CD14-positive monocyte (primary cell): ENCODE measurements at regions not wholly inside any gene's neighbourhood (a gene's known extent, or its start where the extent isn't known, plus 50 kb on each side); places are given as distances from the start of the nearest gene placed in this dataset.

Experiments used
- DNase-seq, 3 donors: peaks; one replicate each; pipeline ENCODE4 v3.0.0-alpha.2; 2011 to 2022
- H2AFZ ChIP-seq: 2 replicates; pipeline ENCODE4 v1.6.0; 2012; ENCODE audit warnings: mild to moderate bottlenecking, low read depth, low read length, inconsistent platforms; ENCODE audit not compliant: insufficient read depth, poor library complexity, severe bottlenecking
- H3K27ac ChIP-seq, 2 donors: 1 replicate in 1 of 2; 2 replicates in 1 of 2; pipeline ENCODE4 v1.5.1; 2012 to 2013; ENCODE audit warnings: low read length in 2 of 2, control low read depth in 1 of 2, inconsistent platforms in 1 of 2, low read depth in 1 of 2, mild to moderate bottlenecking in 1 of 2
- H3K27me3 ChIP-seq, 2 donors: one replicate each; pipeline versions ENCODE4 v1.6.0 to v1.6.1; 2011 to 2013; ENCODE audit warnings: low read length in 2 of 2; ENCODE audit not compliant: control insufficient read depth in 2 of 2, insufficient read depth in 2 of 2
- H3K36me3 ChIP-seq, 2 donors: replicated peaks in 1 of 2; 1 replicate in 1 of 2; 2 replicates in 1 of 2; pipeline versions ENCODE4 v1.5.1 to v1.6.1; 2012 to 2013; ENCODE audit warnings: low read length in 2 of 2, control low read depth in 1 of 2, inconsistent platforms in 1 of 2, mild to moderate bottlenecking in 1 of 2; ENCODE audit not compliant: insufficient read depth in 2 of 2, control insufficient read depth in 1 of 2
- H3K4me1 ChIP-seq, 2 donors: 1 replicate in 1 of 2; 2 replicates in 1 of 2; pipeline versions ENCODE4 v1.5.1 to v1.6.1; 2012 to 2013; ENCODE audit warnings: low read length in 2 of 2, control low read depth in 1 of 2, inconsistent platforms in 1 of 2, mild to moderate bottlenecking in 1 of 2, moderate library complexity in 1 of 2; ENCODE audit not compliant: insufficient read depth in 2 of 2, control insufficient read depth in 1 of 2
- H3K4me2 ChIP-seq: replicated peaks from 2 replicates; pipeline ENCODE3; 2012; ENCODE audit warnings: low read length, moderate library complexity, mild to moderate bottlenecking; ENCODE audit not compliant: poor library complexity, severe bottlenecking; ENCODE audit errors: extremely low read depth
- H3K4me3 ChIP-seq, 3 experiments: fragments of 200-600 bp in 1 of 3; sonication (generic) in 1 of 3; replicated peaks in 1 of 3; 1 replicate in 2 of 3; 2 replicates in 1 of 3; pipeline ENCODE4 v1.5.1; 2011 to 2013; ENCODE audit warnings: low read length in 3 of 3, mild to moderate bottlenecking in 3 of 3, control low read depth in 2 of 3, low read depth in 2 of 3, inconsistent platforms in 1 of 3, moderate library complexity in 1 of 3
- H3K79me2 ChIP-seq: 2 replicates; pipeline ENCODE4 v1.6.0; 2012; ENCODE audit warnings: mild to moderate bottlenecking, control low read depth, inconsistent platforms, low read length, moderate library complexity; ENCODE audit not compliant: insufficient read depth
- H3K9ac ChIP-seq: 2 replicates; pipeline ENCODE4 v1.6.0; 2017; ENCODE audit warnings: low read length, mild to moderate bottlenecking; ENCODE audit not compliant: insufficient read depth, poor library complexity, severe bottlenecking
- H3K9me3 ChIP-seq, 2 donors: replicated peaks in 1 of 2; 1 replicate in 1 of 2; 2 replicates in 1 of 2; pipeline versions ENCODE4 v1.5.1 to v1.6.1; 2012 to 2013; ENCODE audit warnings: low read length in 2 of 2, control low read depth in 1 of 2; ENCODE audit not compliant: control insufficient read depth in 1 of 2, insufficient read depth in 1 of 2
- H4K20me1 ChIP-seq: 2 replicates; pipeline ENCODE4 v1.6.0; 2012; ENCODE audit warnings: mild to moderate bottlenecking, low read length, control low read depth, moderate library complexity; ENCODE audit not compliant: insufficient read depth
- H3K27ac Mint-ChIP-seq, 7 donors: one replicate each; pipeline ENCODE4 v1.8.0; 2020; ENCODE audit warnings: mild to moderate bottlenecking in 7 of 7, mixed read lengths in 7 of 7, moderate library complexity in 6 of 7, inconsistent platforms in 2 of 7
- H3K27me3 Mint-ChIP-seq, 3 donors: one replicate each; pipeline ENCODE4 v1.8.0; 2021 to 2022; ENCODE audit warnings: low read depth in 3 of 3, mild to moderate bottlenecking in 3 of 3, mixed read lengths in 3 of 3, moderate library complexity in 3 of 3, inconsistent platforms in 1 of 3
- H3K36me3 Mint-ChIP-seq, 2 donors: one replicate each; pipeline ENCODE4 v1.8.0; 2020; ENCODE audit warnings: mixed read lengths in 2 of 2, inconsistent platforms in 1 of 2, mild to moderate bottlenecking in 1 of 2
- H3K4me1 Mint-ChIP-seq: one replicate; pipeline ENCODE4 v1.8.0; 2020; ENCODE audit warnings: mild to moderate bottlenecking, mixed read lengths
- H3K4me3 Mint-ChIP-seq, 2 donors: one replicate each; pipeline ENCODE4 v1.8.0; 2020; ENCODE audit warnings: mild to moderate bottlenecking in 2 of 2, mixed read lengths in 2 of 2, moderate library complexity in 1 of 2
- H3K9me3 Mint-ChIP-seq, 7 donors: one replicate each; pipeline ENCODE4 v1.8.0; 2020 to 2022; ENCODE audit warnings: mixed read lengths in 7 of 7, mild to moderate bottlenecking in 6 of 7, moderate library complexity in 6 of 7, inconsistent platforms in 2 of 7
- CTCF ChIP-seq: fragments of 200-600 bp; IDR thresholded peaks from one replicate; pipeline ENCODE4 v1.8.0; 2022; ENCODE audit warnings: antibody characterized with exemption, mild to moderate bottlenecking
- WGBS: methylation state at CpG from one replicate; pipeline ENCODE4 v1.1.5; 2013; ENCODE audit warnings: missing lambda C conversion rate; ENCODE audit not compliant: insufficient coverage; 5-methylcytosine and 5-hydroxymethylcytosine counted together
- intact Hi-C, 2 donors: fragments of 100-400 bp; cut with micrococcal nuclease; formaldehyde crosslinking; loops; one replicate each; pipeline versions ENCODE4 v1.15.0 to v1.15.1; 2023

- Mint-ChIP-seq H3K9me3 (peaks cover 0 to 4% (median 1%) of the 10 kb centered on the region in 7 donors), H3K27ac (no peak overlapping the region), H3K4me1 (no peaks in the 10 kb centered on the region), H3K36me3 (no peaks in the 10 kb centered on the region), H3K4me3 (no peak overlapping the region), H3K27me3 (peaks cover 0 to 2% (median 0%) of the 10 kb centered on the region in 3 donors)
- intact Hi-C loops = no loop called here
- no peaks in the 10 kb centered on the region for H3K79me2 ChIP-seq
- H3K27me3 ChIP-seq = no peaks in the 10 kb centered on the region
- no peaks in the 10 kb centered on the region for H3K4me1 ChIP-seq
- no peak overlapping the region for H3K27ac ChIP-seq
- H3K4me2 ChIP-seq = no peak overlapping the region
- peaks cover 0 to 2% of the 10 kb centered on the region in 2 donors for H3K9me3 ChIP-seq
- H2AFZ ChIP-seq = no peak overlapping the region
- H3K36me3 ChIP-seq = no peaks in the 10 kb centered on the region
- no CpG with 5 or more reads among the region's 2 CpGs for WGBS
- no peaks in the 10 kb centered on the region for H4K20me1 ChIP-seq
- no peak overlapping the region for H3K4me3 ChIP-seq
- DNase-seq = no peak
- TF ChIP-seq CTCF = no peak
- no peak overlapping the region for H3K9ac ChIP-seq
Measured at GRCh38 chr13:90532861-90533492, 814.5 kb upstream of the MIR17HG start.

- Mint-ChIP-seq H3K4me3 (no peak overlapping the region), H3K4me1 (no peaks in the 10 kb centered on the region), H3K27ac (no peak overlapping the region), H3K9me3 (peaks cover 0 to 5% (median 3%) of the 10 kb centered on the region in 7 donors), H3K27me3 (peaks cover 0 to 2% (median 0%) of the 10 kb centered on the region in 3 donors), H3K36me3 (no peaks in the 10 kb centered on the region)
- Histone ChIP-seq H3K9ac (no peak overlapping the region), H3K9me3 (peaks cover 5 to 6% of the 10 kb centered on the region in 2 donors), H3K27ac (no peak overlapping the region), H4K20me1 (no peaks in the 10 kb centered on the region), H3K4me3 (no peak overlapping the region), H3K79me2 (no peaks in the 10 kb centered on the region), H3K36me3 (no peaks in the 10 kb centered on the region), H3K4me1 (no peaks in the 10 kb centered on the region), H2AFZ (no peak overlapping the region), H3K27me3 (no peaks in the 10 kb centered on the region), H3K4me2 (no peak overlapping the region)
- no peak for DNase-seq
- TF ChIP-seq CTCF = no peak
- WGBS = no CpG with 5 or more reads among the region's 2 CpGs
- intact Hi-C loops = no loop called here
Measured at GRCh38 chr13:90533866-90534265, 813.6 kb upstream of the MIR17HG start.
